Inflammatory macrophage treated with lipopolysaccharide for 4 hours (primary cell): ENCODE measurements at regions not wholly inside any gene's neighbourhood (a gene's known extent, or its start where the extent isn't known, plus 50 kb on each side); places are given as distances from the start of the nearest gene placed in this dataset.
A peak's percentile ranks its signal among the peaks of the same experiment; 100 is the strongest.

Source experiments
- DNase-seq: peaks from one replicate; pipeline ENCODE4 v3.0.0-alpha.2; 2020

GRCh38 chr18:34604591-34604990 lies 105.5 kb upstream of the DTNA start:
- peak; percentile 18 for DNase-seq

- no peak for DNase-seq
Measured at GRCh38 chr18:34606851-34607250, 103.2 kb upstream of the DTNA start.

GRCh38 chr18:34608064-34608463 lies 102.0 kb upstream of the DTNA start:
- DNase-seq: no peak

GRCh38 chr18:34609986-34610648 lies 100.0 kb upstream of the DTNA start:
- DNase-seq: no peak

GRCh38 chr18:34611904-34612303 lies 98.2 kb upstream of the DTNA start:
- no peak for DNase-seq

- DNase-seq: no peak
Measured at GRCh38 chr18:34620258-34620861, 89.7 kb upstream of the DTNA start.

- no peak for DNase-seq
Measured at GRCh38 chr18:34623557-34623956, 86.5 kb upstream of the DTNA start.

GRCh38 chr18:34624551-34624950 lies 85.5 kb upstream of the DTNA start:
- DNase-seq: no peak

GRCh38 chr18:34626404-34627136 lies 83.5 kb upstream of the DTNA start:
- no peak for DNase-seq

- no peak for DNase-seq
Measured at GRCh38 chr18:34627137-34627920, 82.8 kb upstream of the DTNA start.

- DNase-seq: no peak
Measured at GRCh38 chr18:34631093-34631966, 78.8 kb upstream of the DTNA start.

- no peak for DNase-seq
Measured at GRCh38 chr18:34632321-34632720, 77.8 kb upstream of the DTNA start.

GRCh38 chr18:34633368-34633767 lies 76.7 kb upstream of the DTNA start:
- no peak for DNase-seq

GRCh38 chr18:34637094-34637801 lies 72.8 kb upstream of the DTNA start:
- no peak for DNase-seq

- DNase-seq: no peak
Measured at GRCh38 chr18:34639687-34640086, 70.4 kb upstream of the DTNA start.

- no peak for DNase-seq
Measured at GRCh38 chr18:34640276-34640675, 69.8 kb upstream of the DTNA start.

GRCh38 chr18:34643989-34644388 lies 66.1 kb upstream of the DTNA start:
- no peak for DNase-seq

- no peak for DNase-seq
Measured at GRCh38 chr18:34647251-34647650, 62.8 kb upstream of the DTNA start.

- no peak for DNase-seq
Measured at GRCh38 chr18:34648269-34648985, 61.7 kb upstream of the DTNA start.

- no peak for DNase-seq
Measured at GRCh38 chr18:34649080-34649479, 61.0 kb upstream of the DTNA start.

- DNase-seq: no peak
Measured at GRCh38 chr18:34650121-34650545, 60.0 kb upstream of the DTNA start.
